T-cell (primary cell): ENCODE measurements at regions not wholly inside any gene's neighbourhood (a gene's known extent, or its start where the extent isn't known, plus 50 kb on each side); places are given as distances from the start of the nearest gene placed in this dataset.

Experiments used
- ATAC-seq, 4 experiments: fragments of 200-7000 bp in 3 of 4; fragments of 150-1000 bp in 1 of 4; cut with Tn5 transposase; replicated peaks in 1 of 4; 1 replicate in 3 of 4; 2 replicates in 1 of 4; pipeline ENCODE4 v1.10.0; 2021; ENCODE audit warnings: moderate library complexity in 3 of 4, mild to moderate bottlenecking in 2 of 4, moderate number of reproducible peaks in 1 of 4
- CTCF ChIA-PET, 2 donors: fragments of 300-600 bp; sonication (Branson Sonifier 250); formaldehyde crosslinking; loops; one replicate each; lab custom pipeline; 2022; ENCODE audit warnings: antibody characterized with exemption in 2 of 2; lab: Charles Lee
- POLR2A ChIA-PET, 2 donors: fragments of 300-600 bp; sonication (Branson Sonifier 250); formaldehyde crosslinking; loops; one replicate each; lab custom pipeline; 2022; ENCODE audit warnings: antibody characterized with exemption in 2 of 2; lab: Charles Lee
- DNase-seq, 35 experiments: peaks; one replicate each; pipeline versions ENCODE4 v3.0.0 to v3.0.0-alpha.2; 2013 to 2023
- H3K27ac ChIP-seq: one replicate; pipeline ENCODE4 v1.5.1; 2013; ENCODE audit warnings: low read length
- H3K27me3 ChIP-seq, 2 experiments: replicated peaks in 1 of 2; 1 replicate in 1 of 2; 2 replicates in 1 of 2; pipeline versions ENCODE4 v1.6.1 to v1.7.0; 2013; ENCODE audit warnings: low read length in 1 of 2, mixed read lengths in 1 of 2; ENCODE audit not compliant: control insufficient read depth in 2 of 2, insufficient read depth in 2 of 2; ENCODE audit errors: extremely low read depth in 1 of 2
- H3K36me3 ChIP-seq, 2 donors: 1 replicate in 1 of 2; 2 replicates in 1 of 2; pipeline versions ENCODE4 v1.6.1 to v1.7.0; 2013; ENCODE audit warnings: low read length in 1 of 2; ENCODE audit not compliant: control insufficient read depth in 2 of 2, insufficient read depth in 1 of 2; ENCODE audit errors: extremely low read depth in 1 of 2
- H3K4me1 ChIP-seq, 2 experiments: 1 replicate in 1 of 2; 2 replicates in 1 of 2; pipeline versions ENCODE4 v1.6.1 to v1.7.0; 2013; ENCODE audit warnings: low read length in 2 of 2, mixed read lengths in 1 of 2; ENCODE audit not compliant: insufficient read depth in 2 of 2, control insufficient read depth in 1 of 2; ENCODE audit errors: extremely low read depth in 1 of 2
- H3K4me3 ChIP-seq, 2 donors: 1 replicate in 1 of 2; 2 replicates in 1 of 2; pipeline versions ENCODE4 v1.5.1 to v1.7.0; 2013; ENCODE audit warnings: mild to moderate bottlenecking in 2 of 2, low read length in 1 of 2, moderate library complexity in 1 of 2; ENCODE audit not compliant: control insufficient read depth in 1 of 2; ENCODE audit errors: extremely low read depth in 1 of 2
- H3K9me3 ChIP-seq: 2 replicates; pipeline ENCODE4 v1.7.0; 2013
- H3K27ac Mint-ChIP-seq, 2 donors: one replicate each; pipeline ENCODE4 v1.8.0; 2020 to 2021; ENCODE audit warnings: mild to moderate bottlenecking in 2 of 2, mixed read lengths in 2 of 2
- H3K27me3 Mint-ChIP-seq, 2 donors: one replicate each; pipeline ENCODE4 v1.8.0; 2021 to 2022; ENCODE audit warnings: mixed read lengths in 2 of 2
- H3K36me3 Mint-ChIP-seq: one replicate; pipeline ENCODE4 v1.8.0; 2021; ENCODE audit warnings: mixed read lengths
- H3K4me1 Mint-ChIP-seq, 3 donors: one replicate each; pipeline ENCODE4 v1.8.0; 2020 to 2022; ENCODE audit warnings: mixed read lengths in 3 of 3, mild to moderate bottlenecking in 1 of 3
- H3K4me3 Mint-ChIP-seq, 3 donors: one replicate each; pipeline ENCODE4 v1.8.0; 2020 to 2022; ENCODE audit warnings: mild to moderate bottlenecking in 3 of 3, mixed read lengths in 3 of 3, moderate library complexity in 3 of 3
- H3K9me3 Mint-ChIP-seq, 3 donors: one replicate each; pipeline ENCODE4 v1.8.0; 2020 to 2022; ENCODE audit warnings: mixed read lengths in 3 of 3
- WGBS: methylation state at CpG from one replicate; pipeline ENCODE4 v1.1.5; 2013; ENCODE audit warnings: missing lambda C conversion rate; ENCODE audit not compliant: insufficient coverage; 5-methylcytosine and 5-hydroxymethylcytosine counted together

- no peak for ATAC-seq
Observed at GRCh38 chr11:95652002-95652472, 137.5 kb downstream of the FAM76B start.

GRCh38 chr11:95650276-95650675, 139.3 kb downstream of the FAM76B start:
- Mint-ChIP-seq H3K4me3 (no peak overlapping the region), H3K27ac (no peak overlapping the region), H3K4me1 (peaks cover 1 to 14% (median 7%) of the 10 kb centered on the region in 3 donors), H3K36me3 (peaks cover 4% of the 10 kb centered on the region), H3K9me3 (peaks cover 0 to 6% (median 6%) of the 10 kb centered on the region in 3 donors), H3K27me3 (no peaks in the 10 kb centered on the region)
- H3K4me3 ChIP-seq = no peak overlapping the region
- DNase-seq (no peak), ATAC-seq (no peak)
- WGBS = no CpG with 5 or more reads among the region's 1 CpG
- ChIA-PET CTCF (interaction anchor here in 1 of 2 donors (0.7 kb wide), 1 partner anchor 16 kb away, joined by 4 read pairs; no protein-coding TSS in a partner anchor), POLR2A (interaction anchor here in 1 of 2 donors (0.7 kb wide), 1 partner anchor 16 kb away, joined by 3 read pairs; no protein-coding TSS in a partner anchor)
- no peaks in the 10 kb centered on the region for H3K27me3 ChIP-seq
- H3K36me3 ChIP-seq = no peaks in the 10 kb centered on the region
- no peaks in the 10 kb centered on the region for H3K4me1 ChIP-seq
- no peak overlapping the region for H3K27ac ChIP-seq
- no peaks in the 10 kb centered on the region for H3K9me3 ChIP-seq

More at GRCh38 chr11:95652002-95652472, 137.5 kb downstream of the FAM76B start:
- Histone ChIP-seq H3K4me1 (no peaks in the 10 kb centered on the region), H3K27ac (no peak overlapping the region), H3K36me3 (no peaks in the 10 kb centered on the region), H3K4me3 (no peak overlapping the region), H3K9me3 (no peaks in the 10 kb centered on the region), H3K27me3 (no peaks in the 10 kb centered on the region)
- H3K9me3 Mint-ChIP-seq = no peaks in the 10 kb centered on the region
- H3K4me3 Mint-ChIP-seq = no peak overlapping the region
- DNase-seq = no peak
- CTCF ChIA-PET = interaction anchor here in 1 of 2 donors (0.5 kb wide), 1 partner anchor 362 kb away, joined by 3 read pairs; no protein-coding TSS in a partner anchor
- 89% methylated on average over 1 of the region's 3 CpGs for WGBS
- peaks cover 2 to 14% (median 7%) of the 10 kb centered on the region in 3 donors for H3K4me1 Mint-ChIP-seq
- peaks cover 4% of the 10 kb centered on the region for H3K36me3 Mint-ChIP-seq
- H3K27me3 Mint-ChIP-seq = no peaks in the 10 kb centered on the region
- POLR2A ChIA-PET = no interaction called here
- no peak overlapping the region for H3K27ac Mint-ChIP-seq

GRCh38 chr11:95647871-95648270, 141.7 kb downstream of the FAM76B start:
- Mint-ChIP-seq H3K4me1 (peaks cover 0 to 14% (median 7%) of the 10 kb centered on the region in 3 donors), H3K4me3 (no peak overlapping the region), H3K36me3 (peaks cover 3% of the 10 kb centered on the region), H3K27ac (peak overlapping the region in 1 of 2 donors; percentile 18), H3K9me3 (peaks cover 0 to 14% (median 6%) of the 10 kb centered on the region in 3 donors), H3K27me3 (no peaks in the 10 kb centered on the region)
- Histone ChIP-seq H3K27ac (no peak overlapping the region), H3K9me3 (no peaks in the 10 kb centered on the region), H3K4me3 (no peak overlapping the region), H3K36me3 (no peaks in the 10 kb centered on the region), H3K4me1 (no peaks in the 10 kb centered on the region), H3K27me3 (no peaks in the 10 kb centered on the region)
- no CpG with 5 or more reads among the region's 2 CpGs for WGBS
- CTCF ChIA-PET = no interaction called here
- DNase-seq = no peak
- ATAC-seq = no peak
- POLR2A ChIA-PET = no interaction called here

GRCh38 chr11:95647355-95647754, 142.2 kb downstream of the FAM76B start:
- Histone ChIP-seq H3K27me3 (no peaks in the 10 kb centered on the region), H3K9me3 (no peaks in the 10 kb centered on the region), H3K27ac (no peak overlapping the region), H3K36me3 (no peaks in the 10 kb centered on the region), H3K4me3 (no peak overlapping the region), H3K4me1 (no peaks in the 10 kb centered on the region)
- peaks cover 0 to 14% (median 6%) of the 10 kb centered on the region in 3 donors for H3K9me3 Mint-ChIP-seq
- H3K4me3 Mint-ChIP-seq = no peak overlapping the region
- peaks cover 5 to 16% (median 11%) of the 10 kb centered on the region in 3 donors for H3K4me1 Mint-ChIP-seq
- H3K27ac Mint-ChIP-seq = no peak overlapping the region
- no peak for ATAC-seq
- peaks cover 3% of the 10 kb centered on the region for H3K36me3 Mint-ChIP-seq
- CTCF ChIA-PET = no interaction called here
- WGBS = no CpG with 5 or more reads among the region's 1 CpG
- no peak for DNase-seq
- no peaks in the 10 kb centered on the region for H3K27me3 Mint-ChIP-seq
- POLR2A ChIA-PET = no interaction called here

- Mint-ChIP-seq H3K27ac (peak overlapping the region; percentile 96), H3K27me3 (no peaks in the 10 kb centered on the region), H3K9me3 (peaks cover 4 to 16% (median 7%) of the 10 kb centered on the region in 3 donors), H3K36me3 (peaks cover 9% of the 10 kb centered on the region), H3K4me3 (peak overlapping the region in 2 of 3 donors; percentile 7 to 37), H3K4me1 (peaks cover 17 to 23% (median 20%) of the 10 kb centered on the region in 3 donors)
- ATAC-seq (peak; percentile 92 to 98 (median 98)), DNase-seq (peak in 29 of 35 experiments; percentile 4 to 57 (median 16))
- peaks cover 0 to 5% of the 10 kb centered on the region in 2 experiments for H3K4me1 ChIP-seq
- no peaks in the 10 kb centered on the region for H3K36me3 ChIP-seq
- ChIA-PET POLR2A (interaction anchor here in 1 of 2 donors (0.5 kb wide), 1 partner anchor 111 kb away, joined by 3 read pairs; no protein-coding TSS in a partner anchor), CTCF (no interaction called here)
- H3K27me3 ChIP-seq = no peaks in the 10 kb centered on the region
- H3K4me3 ChIP-seq = no peak overlapping the region
- peak overlapping the region; percentile 63 for H3K27ac ChIP-seq
- no peaks in the 10 kb centered on the region for H3K9me3 ChIP-seq
- WGBS = 23% methylated on average over 3 of the region's 3 CpGs
Observed at GRCh38 chr11:95641495-95641894, 148.1 kb downstream of the FAM76B start.

- Histone ChIP-seq H3K4me1 (peaks cover 0 to 5% of the 10 kb centered on the region in 2 experiments), H3K9me3 (no peaks in the 10 kb centered on the region), H3K27ac (no peak overlapping the region), H3K27me3 (no peaks in the 10 kb centered on the region), H3K4me3 (no peak overlapping the region), H3K36me3 (no peaks in the 10 kb centered on the region)
- ChIA-PET POLR2A (no interaction called here), CTCF (no interaction called here)
- WGBS = no CpG with 5 or more reads among the region's 1 CpG
- DNase-seq (no peak), ATAC-seq (no peak)
- Mint-ChIP-seq H3K9me3 (peaks cover 4 to 7% (median 5%) of the 10 kb centered on the region in 3 donors), H3K27me3 (no peaks in the 10 kb centered on the region), H3K27ac (no peak overlapping the region), H3K36me3 (peaks cover 6% of the 10 kb centered on the region), H3K4me1 (peaks cover 16 to 23% (median 17%) of the 10 kb centered on the region in 3 donors), H3K4me3 (no peak overlapping the region)
Observed at GRCh38 chr11:95638501-95638900, 151.1 kb downstream of the FAM76B start.
